T-helper 1 cell treated with Interleukin-12 subunit alpha and Interleukin-12 subunit beta and Interleukin-4 antibody, amounts not matched to agents 30 ng/mL and 1 ng/mL, for 36 hours (primary cell): ENCODE measurements at regions not wholly inside any gene's neighbourhood (a gene's known extent, or its start where the extent isn't known, plus 50 kb on each side); places are given as distances from the start of the nearest gene placed in this dataset.

Experiments used
- intact Hi-C: fragments of 100-400 bp; cut with micrococcal nuclease; formaldehyde crosslinking; loops from one replicate; pipeline ENCODE4 v1.15.1; 2024

DNA sequence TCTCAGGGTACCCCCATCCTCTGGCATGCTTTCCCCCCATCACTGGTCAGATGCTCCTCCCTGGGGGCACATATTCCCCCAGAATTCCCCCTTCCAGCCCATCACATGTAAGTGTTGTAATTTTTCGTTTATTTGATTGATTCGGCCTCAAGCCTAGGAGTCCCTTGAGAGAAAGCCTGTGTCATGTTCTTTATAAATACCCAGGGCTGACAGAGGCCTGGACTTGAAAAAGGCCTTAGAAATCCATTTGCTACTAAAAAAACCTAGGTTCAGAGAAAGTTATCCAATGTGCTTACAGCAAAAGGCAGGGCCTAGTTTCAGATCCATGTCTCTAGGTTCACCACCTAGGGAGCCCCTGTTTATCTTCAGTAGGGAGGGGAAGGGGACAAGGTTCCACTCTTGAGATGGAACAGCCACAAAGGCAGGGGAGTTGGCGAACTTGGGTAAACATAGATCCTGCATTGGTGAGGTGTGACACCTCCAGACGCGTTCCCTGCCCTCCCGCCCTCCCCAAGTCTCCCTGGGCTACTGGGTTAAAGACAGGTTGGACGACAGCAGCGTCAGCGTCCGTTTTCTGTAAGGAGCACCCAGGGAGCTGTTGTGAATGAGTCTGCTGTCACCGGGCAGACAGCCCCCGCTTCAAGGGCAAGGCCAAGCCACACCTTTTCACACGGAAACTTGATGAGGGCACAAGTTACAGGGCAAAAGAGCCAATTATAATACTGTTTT lies 147.8 kb downstream of the EN1 start:
- intact Hi-C loops, result no loop called here

DNA sequence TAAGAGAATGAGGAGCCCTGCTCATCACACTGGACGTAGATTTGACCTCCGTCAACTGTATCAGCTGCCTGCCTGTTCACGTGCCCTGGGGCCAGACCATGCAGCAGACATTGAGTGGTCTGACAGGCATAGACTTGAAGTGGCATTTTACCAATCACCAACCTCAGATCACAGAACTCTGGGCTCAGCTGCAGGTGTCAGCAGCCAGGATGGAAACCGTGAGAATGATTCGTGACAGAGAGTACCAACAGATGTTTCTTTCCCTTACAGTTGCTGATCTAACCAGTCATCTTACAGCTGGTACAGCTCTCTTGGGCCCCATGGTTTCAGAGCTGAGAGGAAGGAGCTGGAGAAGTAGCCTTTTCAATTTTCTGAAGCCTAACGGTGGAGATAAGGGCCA lies 148.9 kb downstream of the EN1 start:
- intact Hi-C loops, result no loop called here

DNA sequence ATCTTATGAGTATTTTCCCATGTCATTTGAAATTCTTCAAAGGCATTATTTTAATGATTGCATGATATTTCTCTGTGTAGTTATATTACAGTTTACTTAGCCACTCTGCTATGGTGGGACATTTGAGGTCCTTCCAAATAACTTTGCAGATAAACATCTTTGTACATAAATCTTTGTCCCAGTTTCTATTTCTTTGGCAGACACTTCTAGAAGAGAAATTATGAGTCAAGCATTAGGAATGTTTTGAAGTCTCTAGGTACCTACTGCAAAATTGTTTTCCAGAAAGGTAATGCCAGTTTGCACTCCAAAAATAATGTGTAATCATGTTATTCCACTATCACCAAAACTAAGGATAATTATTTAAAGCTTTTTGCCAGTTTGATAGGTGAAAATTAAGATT lies 149.7 kb downstream of the EN1 start:
- intact Hi-C loops, result no loop called here

DNA sequence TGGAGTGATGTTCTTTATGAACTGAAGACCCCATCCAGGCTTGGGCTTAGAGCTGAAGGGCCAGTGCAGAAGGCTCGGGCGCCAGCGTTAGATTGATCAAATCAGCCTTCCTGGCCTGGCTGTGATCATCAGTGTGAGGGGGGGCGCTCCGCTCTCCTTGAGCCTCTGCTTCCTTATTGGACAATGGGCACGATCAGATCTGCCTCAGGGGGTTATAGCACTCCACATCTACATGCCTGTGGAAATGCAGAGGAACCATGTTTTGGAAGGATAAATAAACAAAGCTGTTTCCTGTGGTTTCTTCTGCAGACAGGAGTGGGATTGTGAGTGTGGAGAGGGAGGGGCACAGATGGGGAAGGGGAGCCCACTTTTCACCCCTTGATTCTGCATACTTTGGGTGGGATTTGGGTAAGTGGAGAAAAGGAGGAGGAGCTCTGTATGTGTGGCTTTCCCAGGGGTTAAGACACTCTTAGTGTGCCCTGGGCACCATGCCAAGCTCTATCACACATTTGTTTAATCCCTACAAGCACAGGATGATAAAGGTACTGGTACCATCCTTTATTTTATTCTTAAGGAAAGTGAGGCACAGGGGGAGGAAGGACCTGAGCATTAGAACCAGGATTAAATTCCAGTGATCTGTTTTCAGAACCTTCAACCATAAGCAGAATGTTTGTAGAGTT lies 150.5 kb downstream of the EN1 start:
- intact Hi-C loops, result no loop called here

DNA sequence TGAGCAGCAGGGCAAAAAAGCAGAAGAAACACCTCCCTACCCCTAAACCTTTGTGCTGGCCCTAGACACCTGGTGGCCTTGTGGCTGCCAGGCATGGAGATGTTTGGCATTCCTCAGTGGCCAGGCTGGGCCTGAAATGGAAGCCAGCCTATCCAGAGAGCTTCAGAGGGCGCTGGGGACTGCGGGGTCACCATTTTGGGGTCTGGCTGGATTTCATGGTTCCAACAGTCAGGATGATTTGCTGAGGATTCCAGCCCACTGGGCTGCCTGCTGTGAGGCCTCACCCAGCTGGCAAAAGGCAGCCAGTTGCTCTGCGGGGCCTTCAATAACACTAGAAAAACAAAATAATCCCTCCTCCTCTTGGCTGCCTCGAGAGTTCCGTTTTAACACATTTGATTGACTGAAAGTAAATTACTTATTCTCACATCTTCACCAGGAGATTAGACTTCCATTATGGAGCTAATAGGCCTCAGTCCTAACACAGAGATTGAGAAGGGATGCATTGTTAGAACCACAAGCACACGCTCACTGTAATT lies 154.1 kb downstream of the EN1 start:
- intact Hi-C loops, result no loop called here

DNA sequence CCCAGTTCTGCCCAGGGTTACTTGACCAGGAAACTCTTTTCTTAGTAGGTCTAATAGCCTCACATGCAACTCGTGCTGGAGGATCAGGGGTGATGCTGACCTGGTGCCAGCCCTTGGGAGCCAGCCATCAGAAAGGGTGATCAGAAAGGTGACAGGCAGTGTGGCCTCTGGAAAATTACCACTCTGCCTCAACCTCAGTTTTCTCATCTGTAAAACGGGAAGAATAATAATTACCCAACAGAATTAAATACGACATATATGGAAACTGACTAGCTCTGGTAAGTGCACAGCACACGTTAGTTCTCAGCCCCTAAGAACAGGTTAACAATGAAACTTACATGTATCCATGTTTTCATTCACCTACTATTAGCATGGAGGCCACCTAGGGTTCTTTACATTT lies 157.6 kb downstream of the EN1 start:
- intact Hi-C loops, result no loop called here

DNA sequence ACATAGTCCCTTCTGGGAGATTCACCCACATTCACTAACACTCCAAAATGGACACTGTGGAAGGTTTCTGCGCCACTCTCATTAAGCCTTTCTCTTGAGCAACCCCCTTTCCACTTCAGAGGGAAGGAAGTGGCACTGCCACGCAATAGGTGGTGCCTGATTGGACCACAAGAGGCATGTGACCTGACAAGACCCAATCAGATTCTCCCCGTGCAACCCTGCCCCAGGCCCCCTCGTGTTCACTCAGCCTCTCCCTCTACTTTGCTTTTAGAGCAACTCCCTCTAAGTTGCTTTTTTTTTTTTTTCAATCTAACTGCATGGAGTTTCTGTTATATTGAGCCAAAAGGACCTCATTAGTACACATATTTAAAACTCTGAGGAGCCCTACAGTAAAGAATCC lies 158.0 kb downstream of the EN1 start:
- intact Hi-C loops, result no loop called here

DNA sequence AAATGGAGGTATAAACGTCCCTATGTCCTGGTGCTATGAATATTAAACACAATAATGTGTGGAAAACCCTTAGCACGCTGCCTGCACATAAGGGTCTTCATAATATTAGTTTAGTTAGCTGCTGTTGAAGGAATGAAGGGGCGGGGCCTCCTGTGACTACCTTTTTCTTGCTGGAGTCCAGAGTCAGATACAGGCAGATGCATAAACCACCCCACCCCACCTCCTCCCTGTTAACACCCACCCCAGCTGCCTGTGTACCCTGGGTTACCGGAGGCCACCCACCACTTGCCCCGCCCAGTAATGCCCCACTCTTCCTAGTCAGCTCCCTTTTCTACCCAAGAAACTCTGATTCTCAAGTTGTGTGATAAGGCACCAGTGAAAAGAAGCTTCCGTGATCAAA lies 158.4 kb downstream of the EN1 start:
- intact Hi-C loops, result no loop called here

DNA sequence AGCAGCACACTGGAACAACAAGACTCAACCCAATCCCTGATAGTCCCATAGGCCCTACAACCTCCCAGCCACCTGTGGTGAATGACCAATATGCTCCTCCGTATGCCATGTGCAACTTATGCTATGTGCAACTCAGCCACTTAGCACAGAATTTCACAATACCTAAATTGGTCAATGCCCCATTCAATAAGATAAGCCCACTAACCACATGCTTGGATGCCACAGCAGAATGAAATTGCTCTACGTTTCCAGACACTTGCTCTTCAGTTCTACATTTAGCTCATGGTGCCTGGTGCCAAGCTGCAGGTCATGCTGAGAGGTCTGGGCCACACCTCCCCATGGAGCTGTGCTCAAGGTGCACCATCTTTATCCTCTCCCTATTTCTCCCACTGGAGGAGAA lies 159.8 kb downstream of the EN1 start:
- intact Hi-C loops, result no loop called here

DNA sequence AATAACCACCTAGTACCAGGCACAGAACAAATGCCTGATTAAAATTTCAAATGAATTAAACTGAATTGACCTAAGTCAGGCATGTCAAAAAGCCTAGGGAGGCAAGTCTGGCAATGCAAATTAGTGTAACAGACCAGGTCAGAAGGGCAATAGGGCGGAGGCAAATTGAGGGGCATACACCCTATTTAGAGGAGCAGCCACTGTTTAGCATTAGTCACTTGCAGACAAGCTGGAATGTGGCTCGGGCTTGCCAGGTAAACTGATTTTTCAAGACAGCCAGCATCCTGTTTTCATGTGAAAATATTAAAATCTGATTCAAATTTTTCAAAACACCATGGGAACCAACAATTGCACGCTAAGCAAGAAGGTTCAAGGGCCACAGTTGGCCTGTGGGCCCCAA lies 160.3 kb downstream of the EN1 start:
- intact Hi-C loops, result no loop called here

DNA sequence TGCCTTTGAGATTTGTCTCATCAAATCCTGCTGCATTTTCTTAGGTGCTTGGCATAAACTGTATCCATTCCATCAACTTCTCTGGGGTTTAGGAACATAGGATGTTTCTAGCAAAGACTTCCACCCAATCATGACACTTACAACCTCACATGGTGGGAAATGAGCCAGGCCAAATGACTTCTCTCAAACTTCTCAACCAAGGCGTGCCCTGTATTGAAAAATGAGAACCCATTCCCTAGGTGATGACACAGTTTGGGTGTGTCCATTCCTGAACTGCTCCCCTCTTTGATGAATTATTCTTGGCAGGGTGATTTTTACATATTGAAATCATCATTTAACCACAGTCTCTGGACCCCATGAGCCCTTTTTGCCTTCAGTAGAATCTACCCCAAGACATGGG lies 161.1 kb downstream of the EN1 start:
- intact Hi-C loops, result no loop called here

DNA sequence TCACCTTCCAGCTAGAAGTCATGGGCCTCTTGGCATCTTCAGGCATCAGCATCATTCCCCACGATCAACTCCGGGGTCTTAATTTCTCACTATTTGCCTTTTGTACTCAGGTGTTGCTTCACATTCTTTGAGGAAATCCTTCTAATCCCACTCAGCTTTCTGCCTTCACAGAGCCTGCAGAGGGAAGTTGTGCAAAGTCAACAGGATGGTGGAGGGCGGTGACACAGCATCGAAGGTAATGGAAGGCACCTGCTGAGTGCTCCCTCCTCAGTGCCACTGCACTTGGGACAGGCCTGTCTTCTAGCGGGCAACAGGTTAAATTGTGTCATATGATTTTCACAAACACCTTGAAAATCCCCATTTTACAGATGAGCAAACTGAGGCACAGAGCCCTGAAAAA lies 164.0 kb downstream of the EN1 start:
- intact Hi-C loops, result no loop called here

DNA sequence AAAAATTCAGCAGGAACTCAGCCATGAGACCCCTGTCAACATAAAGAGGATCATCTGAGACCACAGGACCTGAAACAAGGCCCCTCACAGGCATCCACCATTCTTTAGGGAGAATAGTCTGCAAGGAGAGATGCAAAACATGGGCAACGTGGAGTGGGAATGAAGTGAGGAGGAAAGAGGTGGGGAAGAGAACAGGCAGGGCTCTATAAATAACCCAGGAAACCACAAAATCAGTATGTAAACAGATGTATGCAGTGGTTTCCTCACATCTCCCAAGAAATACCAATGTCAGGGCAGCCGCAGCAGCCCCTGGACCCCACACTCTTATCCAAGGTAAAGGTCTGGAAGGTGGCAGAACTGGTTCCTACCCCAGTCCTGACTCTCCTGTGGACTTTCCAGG lies 168.5 kb downstream of the EN1 start:
- intact Hi-C loops, result no loop called here

DNA sequence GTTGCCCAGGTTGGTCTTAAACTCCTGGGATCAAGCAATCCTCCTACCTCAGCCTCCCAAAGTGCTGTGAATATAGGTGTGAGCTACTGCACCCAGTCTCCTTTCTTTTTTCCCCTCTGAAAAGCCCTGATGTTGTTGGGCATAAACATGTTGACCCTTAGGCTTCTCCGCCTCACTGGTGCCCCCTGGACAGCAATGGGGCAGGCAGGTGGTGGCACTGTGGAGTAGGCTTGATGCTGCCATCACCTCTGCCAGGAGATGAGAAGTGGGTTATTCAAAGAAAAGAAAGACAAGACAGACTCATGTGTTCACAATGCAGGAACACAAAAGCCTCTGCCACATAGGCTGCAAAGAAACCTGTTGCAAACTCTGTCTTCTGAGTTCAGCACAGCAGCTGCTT lies 169.9 kb downstream of the EN1 start:
- intact Hi-C loops, result no loop called here

DNA sequence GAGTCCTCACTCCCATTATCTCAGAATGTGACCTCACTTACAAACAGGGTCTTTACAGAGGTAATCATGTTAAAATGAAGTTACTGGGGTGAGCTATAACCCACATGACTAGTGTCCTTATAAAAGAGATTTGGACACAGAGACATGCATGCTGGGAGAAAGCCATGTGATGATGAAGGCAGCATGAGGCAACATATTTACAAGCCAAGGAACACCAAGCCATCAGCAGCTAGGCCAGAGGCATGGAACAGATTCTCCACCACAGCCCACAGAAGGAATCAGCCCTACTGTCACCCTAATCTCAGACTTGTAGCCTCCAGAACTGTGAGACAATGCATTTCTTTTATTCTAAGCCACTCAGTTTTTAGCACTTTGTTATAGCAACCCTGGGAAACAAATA lies 171.9 kb downstream of the EN1 start:
- intact Hi-C loops, result no loop called here

DNA sequence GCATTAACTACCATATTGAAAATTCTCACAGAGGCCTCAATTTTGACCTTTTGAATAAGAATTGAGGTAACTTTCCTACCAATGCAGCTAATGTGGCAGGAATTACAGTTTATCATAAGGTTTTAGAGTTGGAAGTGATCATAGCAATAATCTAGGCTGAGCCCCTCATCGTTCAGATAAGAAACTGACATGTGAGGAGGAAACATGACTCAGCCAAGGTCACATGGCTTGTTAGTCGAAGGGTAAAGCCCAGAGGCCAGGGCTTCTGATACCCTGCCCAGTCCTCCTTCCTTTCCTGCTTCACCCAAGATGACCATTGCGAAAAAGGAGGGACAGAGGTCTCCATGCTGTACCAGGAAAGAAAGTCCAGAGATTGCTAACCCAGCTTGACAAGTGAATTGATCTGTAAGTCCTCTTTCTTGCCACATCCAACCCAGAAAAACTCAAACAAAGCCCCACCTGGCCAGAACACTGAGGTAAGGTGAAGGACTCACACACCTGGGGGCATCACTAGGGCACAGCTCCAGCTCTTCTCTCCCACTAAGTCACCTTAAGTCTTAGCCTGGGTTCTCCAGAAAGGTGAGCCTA lies 174.8 kb downstream of the EN1 start:
- intact Hi-C loops, result no loop called here

DNA sequence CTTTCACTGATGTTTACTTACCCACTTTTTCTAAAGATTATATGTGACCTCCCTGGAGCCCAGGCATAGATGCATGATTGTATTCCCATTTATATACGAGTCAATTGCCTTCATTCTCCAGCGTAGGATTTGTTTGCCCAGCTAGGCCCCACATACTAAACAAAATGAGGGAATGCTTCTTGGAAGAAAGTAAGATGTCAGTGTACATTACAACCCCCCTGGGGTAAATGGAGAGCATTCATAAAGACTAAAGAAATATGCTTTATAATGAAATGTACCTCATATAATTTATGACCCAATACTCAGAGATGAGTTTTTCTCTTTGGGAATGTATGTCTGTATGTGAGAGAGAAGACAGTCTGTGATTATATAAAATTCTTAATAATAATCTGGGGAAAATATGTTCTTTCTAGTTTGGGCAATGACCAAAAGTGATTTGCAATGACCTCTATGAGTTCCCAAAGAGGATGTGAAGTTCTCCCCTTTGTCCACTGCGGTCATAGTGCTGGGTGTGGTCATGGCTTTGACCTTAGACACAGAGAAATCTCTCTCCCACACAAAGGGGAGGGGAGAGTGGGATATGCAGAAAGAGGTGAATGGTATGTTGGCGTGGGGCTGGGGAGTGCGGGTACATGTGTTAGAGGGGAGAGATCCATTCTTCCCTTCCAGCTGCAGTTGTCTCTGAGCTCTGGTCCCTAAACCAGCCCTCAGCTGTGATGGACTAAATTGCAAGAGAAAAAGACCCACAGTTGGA lies 175.6 kb downstream of the EN1 start:
- intact Hi-C loops, result no loop called here

DNA sequence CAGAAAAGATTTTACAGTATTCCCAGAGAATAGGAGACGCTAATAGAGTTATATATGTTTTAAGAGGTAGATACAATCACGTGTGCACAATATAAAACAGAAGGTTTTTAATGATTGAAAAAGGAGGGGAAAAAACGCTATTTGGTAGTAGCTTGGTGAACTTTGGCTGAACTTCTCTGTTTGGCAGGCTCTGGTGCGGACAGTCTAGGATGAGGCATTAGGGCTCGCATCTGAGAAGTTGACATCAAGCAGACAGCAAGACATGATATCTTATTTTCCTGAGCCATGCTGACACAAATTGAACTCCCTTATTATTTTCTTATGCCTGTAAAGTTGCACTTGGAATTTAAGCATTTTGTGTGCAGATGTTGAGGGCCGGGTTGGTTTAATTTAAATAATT lies 176.6 kb downstream of the EN1 start:
- intact Hi-C loops, result no loop called here

DNA sequence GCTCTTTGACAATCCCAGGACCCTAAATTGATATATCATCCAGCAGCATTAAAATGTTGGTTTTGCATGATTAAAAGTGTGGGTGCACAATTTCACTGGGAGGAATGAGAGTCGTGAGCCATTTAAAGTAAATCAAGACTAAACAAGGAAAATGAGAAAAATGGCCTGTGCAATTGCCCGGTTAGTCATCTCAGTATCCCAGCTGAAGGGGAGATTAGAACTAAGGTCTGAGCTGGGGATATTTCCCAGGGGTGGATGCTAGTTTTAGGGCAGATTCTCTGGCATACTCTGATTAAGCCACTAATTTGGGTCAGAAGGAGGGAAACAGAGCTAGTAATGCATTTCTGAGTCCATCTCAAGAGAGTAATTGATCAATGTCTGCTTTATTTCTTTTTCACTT lies 177.2 kb downstream of the EN1 start:
- intact Hi-C loops, result no loop called here

DNA sequence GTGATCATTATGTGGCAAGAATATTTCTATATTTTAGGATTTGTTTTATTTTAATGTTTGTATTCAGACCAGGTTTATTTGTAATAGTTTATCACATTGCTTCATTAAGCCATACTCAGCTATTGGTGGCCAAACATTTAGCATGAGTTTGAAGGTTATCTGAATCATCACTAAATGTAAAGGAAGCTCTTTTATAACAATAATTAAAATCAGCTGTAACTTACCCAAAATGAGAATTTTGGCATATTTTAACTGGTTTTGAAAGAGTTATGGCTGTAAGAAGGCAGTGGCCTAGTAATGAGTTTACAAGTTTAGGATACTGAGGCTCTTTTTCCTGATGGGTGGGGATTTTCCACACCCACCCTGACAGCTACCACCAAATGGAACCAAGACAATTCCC lies 177.8 kb downstream of the EN1 start:
- intact Hi-C loops, result no loop called here

DNA sequence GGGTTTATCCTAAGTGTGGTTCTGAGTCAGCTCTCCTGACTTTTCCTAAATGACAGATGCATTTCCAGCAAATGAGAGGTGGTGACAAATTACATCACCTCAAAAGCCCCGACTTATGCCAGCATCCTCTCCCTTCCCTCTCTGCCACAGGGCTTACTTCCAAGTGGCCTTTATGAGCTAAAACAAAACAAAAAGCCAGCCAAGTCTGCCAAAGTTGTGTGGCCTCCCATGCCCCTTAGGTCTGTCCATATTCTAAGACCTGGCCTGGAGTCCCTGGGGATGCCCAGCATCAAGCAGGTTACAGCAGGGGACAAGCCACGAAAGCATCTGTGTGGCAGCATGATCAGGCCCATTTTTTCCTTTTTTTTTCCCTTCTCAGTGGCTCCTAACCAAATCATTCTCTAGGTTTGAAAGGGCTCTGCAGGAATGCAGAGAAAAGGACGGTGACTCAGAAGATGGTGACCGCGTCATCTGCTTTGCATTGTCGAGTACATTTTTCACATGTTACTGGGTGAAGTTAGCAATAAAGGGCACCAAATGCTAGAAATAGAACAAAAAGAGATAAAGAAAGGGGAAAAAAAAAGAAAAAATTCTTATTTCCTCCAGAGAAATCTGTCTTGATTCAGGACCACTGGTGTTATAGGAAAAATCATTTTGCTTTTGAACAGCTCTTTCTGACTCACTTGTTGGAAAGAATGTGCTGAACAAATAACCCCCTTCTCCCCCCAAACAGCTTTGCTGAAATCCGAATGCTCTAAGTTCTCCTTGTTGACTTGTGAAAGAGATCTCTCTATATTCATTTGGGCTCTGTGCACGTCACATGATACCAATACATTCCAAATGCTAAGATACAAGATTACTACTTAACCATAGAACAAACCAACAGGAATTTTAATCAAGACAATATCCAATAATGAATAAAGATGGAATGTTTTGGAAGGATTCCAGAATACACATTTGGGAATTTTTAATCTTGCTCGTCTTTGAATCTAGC lies 178.7 kb downstream of the EN1 start:
- intact Hi-C loops, result no loop called here
